GM11168 (cell line): ENCODE measurements at regions not wholly inside any gene's neighbourhood (a gene's known extent, or its start where the extent isn't known, plus 50 kb on each side); places are given as distances from the start of the nearest gene placed in this dataset.

Source experiments
- in situ Hi-C: fragments of 300-500 bp; cut with MboI; formaldehyde crosslinking; loops from one replicate; pipeline ENCODE4 v1.12.0; 2022; ENCODE audit warnings: low sequenced_read_pairs; ENCODE audit not compliant: unreplicated experiment

GRCh38 chr5:53358794-53359193 lies 121.6 kb upstream of the FST start:
- in situ Hi-C loops, result no loop called here

GRCh38 chr5:53359916-53360517 lies 120.4 kb upstream of the FST start:
- in situ Hi-C loops, result no loop called here

- in situ Hi-C loops, result no loop called here
Measured at GRCh38 chr5:53360811-53361210, 119.6 kb upstream of the FST start.

GRCh38 chr5:53361708-53362107 lies 118.7 kb upstream of the FST start:
- in situ Hi-C loops, result no loop called here

- in situ Hi-C loops, result no loop called here
Measured at GRCh38 chr5:53362521-53362941, 117.9 kb upstream of the FST start.

- in situ Hi-C loops, result no loop called here
Measured at GRCh38 chr5:53364061-53364460, 116.4 kb upstream of the FST start.

GRCh38 chr5:53366245-53366644 lies 114.2 kb upstream of the FST start:
- in situ Hi-C loops, result no loop called here

- in situ Hi-C loops, result no loop called here
Measured at GRCh38 chr5:53367727-53368126, 112.7 kb upstream of the FST start.

GRCh38 chr5:53368516-53368915 lies 111.9 kb upstream of the FST start:
- in situ Hi-C loops, result no loop called here

- in situ Hi-C loops, result no loop called here
Measured at GRCh38 chr5:53368966-53369605, 111.3 kb upstream of the FST start.

- in situ Hi-C loops, result no loop called here
Measured at GRCh38 chr5:53369681-53370080, 110.7 kb upstream of the FST start.

- in situ Hi-C loops, result no loop called here
Measured at GRCh38 chr5:53373451-53374158, 106.8 kb upstream of the FST start.

GRCh38 chr5:53376853-53377252 lies 103.6 kb upstream of the FST start:
- in situ Hi-C loops, result no loop called here

GRCh38 chr5:53378190-53378589 lies 102.2 kb upstream of the FST start:
- in situ Hi-C loops, result no loop called here

GRCh38 chr5:53378590-53379247 lies 101.7 kb upstream of the FST start:
- in situ Hi-C loops, result no loop called here

GRCh38 chr5:53386341-53386740 lies 94.1 kb upstream of the FST start:
- in situ Hi-C loops, result no loop called here

- in situ Hi-C loops, result no loop called here
Measured at GRCh38 chr5:53389093-53389492, 91.3 kb upstream of the FST start.

GRCh38 chr5:53392073-53392472 lies 88.4 kb upstream of the FST start:
- in situ Hi-C loops, result no loop called here

- in situ Hi-C loops, result no loop called here
Measured at GRCh38 chr5:53394808-53395207, 85.6 kb upstream of the FST start.

- in situ Hi-C loops, result no loop called here
Measured at GRCh38 chr5:53397141-53397757, 83.2 kb upstream of the FST start.

- in situ Hi-C loops, result no loop called here
Measured at GRCh38 chr5:53397845-53398244, 82.6 kb upstream of the FST start.
